Activated naive CD8-positive, alpha-beta T cell treated with anti-CD3 and anti-CD28 coated beads, Interleukin-2, amount 50 U/mL, for 24 hours (primary cell): ENCODE measurements at regions not wholly inside any gene's neighbourhood (a gene's known extent, or its start where the extent isn't known, plus 50 kb on each side); places are given as distances from the start of the nearest gene placed in this dataset.
"Not testable (repeated sequence)": the region's sequence is repeated elsewhere in the genome, so short reads cannot be mapped to it uniquely, and the experiment has no call there.

ENCODE experiments used
- ATAC-seq: fragments of 150-1000 bp; cut with Tn5 transposase; one replicate; pipeline ENCODE4 v1.10.0; 2021
- DNase-seq: peaks from one replicate; pipeline ENCODE4 v3.0.0; 2021
- H3K27ac Mint-ChIP-seq: one replicate; pipeline ENCODE4 v1.8.0; 2021; ENCODE audit warnings: mild to moderate bottlenecking, mixed read lengths
- H3K27me3 Mint-ChIP-seq: one replicate; pipeline ENCODE4 v1.8.0; 2021; ENCODE audit warnings: mixed read lengths
- H3K36me3 Mint-ChIP-seq: one replicate; pipeline ENCODE4 v1.8.0; 2021; ENCODE audit warnings: low read depth, mixed read lengths
- H3K4me1 Mint-ChIP-seq: one replicate; pipeline ENCODE4 v1.8.0; 2021; ENCODE audit warnings: mixed read lengths
- H3K4me3 Mint-ChIP-seq: one replicate; pipeline ENCODE4 v1.8.0; 2021; ENCODE audit warnings: mild to moderate bottlenecking, moderate library complexity, mixed read lengths
- H3K9me3 Mint-ChIP-seq: one replicate; pipeline ENCODE4 v1.8.0; 2021; ENCODE audit warnings: mixed read lengths

GRCh38 chr6:86256615-86257187, 614.0 kb upstream of the SYNCRIP start:
- Mint-ChIP-seq H3K9me3 (peaks cover 2% of the 10 kb centered on the region), H3K36me3 (no peaks in the 10 kb centered on the region), H3K4me3 (no peak overlapping the region), H3K27ac (no peak overlapping the region), H3K27me3 (no peaks in the 10 kb centered on the region), H3K4me1 (no peaks in the 10 kb centered on the region)
- ATAC-seq (no peak), DNase-seq (no peak)

DNA sequence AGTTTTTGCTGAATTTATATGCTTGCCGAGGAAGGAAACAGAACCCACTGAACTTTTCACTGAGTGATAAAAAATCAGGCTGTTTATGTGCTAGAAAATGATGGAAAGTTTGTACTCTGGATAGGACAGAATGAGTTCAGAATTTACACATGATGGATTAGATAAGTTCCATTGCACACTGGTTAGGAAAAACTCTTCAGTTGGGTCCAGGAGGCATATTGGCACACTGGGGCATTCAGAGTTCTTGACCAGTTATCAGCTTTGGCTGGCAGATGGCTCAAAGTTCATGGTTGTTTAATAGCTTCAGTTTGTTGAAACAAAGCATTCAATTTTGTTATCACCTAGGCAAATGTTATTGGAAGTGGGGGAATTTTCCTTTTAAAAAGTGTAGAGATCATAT, 613.3 kb upstream of the SYNCRIP start:
- no peak for DNase-seq
- Mint-ChIP-seq H3K4me1 (no peaks in the 10 kb centered on the region), H3K9me3 (peaks cover 4% of the 10 kb centered on the region), H3K27ac (no peak overlapping the region), H3K4me3 (no peak overlapping the region), H3K27me3 (no peaks in the 10 kb centered on the region), H3K36me3 (no peaks in the 10 kb centered on the region)
- no peak for ATAC-seq

DNA sequence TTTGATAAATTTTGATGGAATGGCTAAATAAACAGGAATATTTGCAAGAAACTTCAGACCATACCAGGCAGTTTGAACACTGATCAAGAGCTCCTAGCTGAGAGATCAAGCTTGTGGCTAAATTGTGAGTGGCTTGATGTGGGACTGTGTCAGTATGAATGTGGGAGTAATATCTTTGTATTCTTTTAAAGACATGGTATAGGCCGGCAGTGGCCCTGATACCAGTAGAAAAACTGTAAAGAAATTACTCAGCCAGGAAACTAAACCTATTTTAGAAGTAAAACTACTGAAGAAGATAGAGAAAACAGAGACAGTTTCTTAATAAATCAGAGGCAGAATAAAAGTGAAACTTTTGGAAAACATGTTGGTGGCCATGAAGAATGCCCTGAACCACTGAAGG, 608.4 kb upstream of the SYNCRIP start:
- Mint-ChIP-seq H3K9me3 (peaks cover 8% of the 10 kb centered on the region), H3K36me3 (no peaks in the 10 kb centered on the region), H3K4me1 (no peaks in the 10 kb centered on the region), H3K27me3 (no peaks in the 10 kb centered on the region), H3K4me3 (no peak overlapping the region), H3K27ac (no peak overlapping the region)
- DNase-seq, result no peak
- no peak for ATAC-seq

DNA sequence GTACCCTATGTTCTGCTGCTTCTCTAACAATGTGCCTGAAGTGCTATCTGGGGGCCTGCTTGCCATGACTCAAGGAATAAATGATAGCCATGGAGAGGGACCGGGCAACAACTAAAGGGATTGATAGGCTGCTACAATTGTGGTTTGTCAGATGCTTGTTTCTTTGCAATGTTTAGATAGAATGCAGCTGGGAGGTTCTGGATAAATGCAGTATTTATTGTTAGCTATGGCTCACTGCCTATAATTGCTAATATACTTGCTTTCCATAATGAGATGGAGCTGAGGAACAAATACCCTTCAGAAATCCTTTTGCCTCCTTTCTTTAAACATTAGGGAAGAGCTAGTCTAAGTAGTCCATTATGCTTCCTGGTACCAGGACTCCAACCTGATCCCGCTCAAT, 575.2 kb upstream of the SYNCRIP start:
- Mint-ChIP-seq H3K4me3 (no peak overlapping the region), H3K27me3 (no peaks in the 10 kb centered on the region), H3K9me3 (no peaks in the 10 kb centered on the region), H3K4me1 (no peaks in the 10 kb centered on the region), H3K27ac (no peak overlapping the region), H3K36me3 (no peaks in the 10 kb centered on the region)
- DNase-seq (no peak), ATAC-seq (no peak)

GRCh38 chr6:86215323-86215722, 572.6 kb upstream of the SYNCRIP start:
- DNase-seq (no peak), ATAC-seq (no peak)
- H3K27me3 Mint-ChIP-seq, result no peaks in the 10 kb centered on the region
- H3K36me3 Mint-ChIP-seq, result no peaks in the 10 kb centered on the region
- no peak overlapping the region for H3K27ac Mint-ChIP-seq
- H3K4me3 Mint-ChIP-seq, result no peak overlapping the region
- H3K9me3 Mint-ChIP-seq, result no peaks in the 10 kb centered on the region
- no peaks in the 10 kb centered on the region for H3K4me1 Mint-ChIP-seq

GRCh38 chr6:86205980-86206379, 563.3 kb upstream of the SYNCRIP start:
- Mint-ChIP-seq H3K4me3 (no peak overlapping the region), H3K9me3 (peaks cover 5% of the 10 kb centered on the region), H3K4me1 (no peaks in the 10 kb centered on the region), H3K27ac (no peak overlapping the region), H3K36me3 (no peaks in the 10 kb centered on the region), H3K27me3 (no peaks in the 10 kb centered on the region)
- no peak for DNase-seq
- ATAC-seq, result no peak

GRCh38 chr6:86203044-86203443, 560.4 kb upstream of the SYNCRIP start:
- Mint-ChIP-seq H3K36me3 (no peaks in the 10 kb centered on the region), H3K4me1 (no peaks in the 10 kb centered on the region), H3K27ac (no peak overlapping the region), H3K27me3 (no peaks in the 10 kb centered on the region), H3K4me3 (no peak overlapping the region), H3K9me3 (peaks cover 9% of the 10 kb centered on the region)
- ATAC-seq (no peak), DNase-seq (no peak)

DNA sequence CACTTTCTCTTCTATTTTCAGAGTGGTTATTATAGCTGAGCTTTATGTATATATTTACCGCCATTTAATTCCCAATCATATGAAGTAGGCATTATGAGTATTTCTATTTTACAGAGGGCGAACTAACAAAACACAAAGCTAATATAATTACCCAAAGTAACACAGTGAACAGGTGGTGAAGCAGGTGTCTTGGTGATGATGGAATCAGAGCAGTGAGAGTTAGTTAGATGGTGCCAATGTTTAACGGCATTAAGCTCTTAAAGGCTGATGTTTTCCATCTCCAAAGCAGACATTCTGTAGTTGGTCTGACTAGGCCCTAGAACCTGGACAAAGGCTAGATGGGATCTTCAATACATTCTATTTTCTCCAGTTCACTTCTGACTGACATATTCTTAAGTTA, 551.1 kb upstream of the SYNCRIP start:
- ATAC-seq (no peak), DNase-seq (no peak)
- H3K27me3 Mint-ChIP-seq, result no peaks in the 10 kb centered on the region
- no peak overlapping the region for H3K27ac Mint-ChIP-seq
- no peaks in the 10 kb centered on the region for H3K9me3 Mint-ChIP-seq
- H3K36me3 Mint-ChIP-seq, result no peaks in the 10 kb centered on the region
- H3K4me1 Mint-ChIP-seq, result no peaks in the 10 kb centered on the region
- H3K4me3 Mint-ChIP-seq, result no peak overlapping the region

- no peak overlapping the region for H3K4me3 Mint-ChIP-seq
- ATAC-seq (no peak), DNase-seq (no peak)
- H3K36me3 Mint-ChIP-seq, result no peaks in the 10 kb centered on the region
- H3K27me3 Mint-ChIP-seq, result no peaks in the 10 kb centered on the region
- no peaks in the 10 kb centered on the region for H3K4me1 Mint-ChIP-seq
- H3K27ac Mint-ChIP-seq, result no peak overlapping the region
- H3K9me3 Mint-ChIP-seq, result no peaks in the 10 kb centered on the region
Measured at GRCh38 chr6:86192123-86192522, 549.4 kb upstream of the SYNCRIP start.

GRCh38 chr6:86175149-86175548, 532.5 kb upstream of the SYNCRIP start:
- H3K4me1 Mint-ChIP-seq, H3K9me3 Mint-ChIP-seq, H3K27me3 Mint-ChIP-seq: not testable (repeated sequence)

DNA sequence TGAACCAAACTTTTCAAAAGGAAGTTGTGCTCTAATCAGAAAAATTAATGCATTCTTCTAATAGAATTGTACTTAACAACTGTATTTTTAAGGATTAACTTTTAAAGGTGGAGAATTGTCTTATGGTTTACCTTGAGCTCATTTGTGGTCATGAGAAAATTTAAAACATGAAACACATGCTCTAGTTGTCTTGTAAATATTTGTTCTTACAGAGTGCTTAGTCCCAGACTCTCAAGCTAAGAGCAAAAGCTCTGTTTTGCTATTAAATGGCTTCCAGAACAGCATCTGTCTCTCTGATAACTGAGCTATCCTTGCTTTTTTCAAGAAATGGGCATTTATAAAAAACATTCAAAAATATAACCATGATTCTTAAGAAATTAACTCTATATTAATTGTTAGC, 512.2 kb upstream of the SYNCRIP start:
- DNase-seq (no peak), ATAC-seq (no peak)
- no peaks in the 10 kb centered on the region for H3K27me3 Mint-ChIP-seq
- no peaks in the 10 kb centered on the region for H3K9me3 Mint-ChIP-seq
- no peak overlapping the region for H3K4me3 Mint-ChIP-seq
- H3K27ac Mint-ChIP-seq, result no peak overlapping the region
- no peaks in the 10 kb centered on the region for H3K4me1 Mint-ChIP-seq
- H3K36me3 Mint-ChIP-seq, result no peaks in the 10 kb centered on the region

More at GRCh38 chr6:86175149-86175548, 532.5 kb upstream of the SYNCRIP start:
- H3K36me3 Mint-ChIP-seq, ATAC-seq, H3K27ac Mint-ChIP-seq, H3K4me3 Mint-ChIP-seq, DNase-seq: not testable (repeated sequence)

DNA sequence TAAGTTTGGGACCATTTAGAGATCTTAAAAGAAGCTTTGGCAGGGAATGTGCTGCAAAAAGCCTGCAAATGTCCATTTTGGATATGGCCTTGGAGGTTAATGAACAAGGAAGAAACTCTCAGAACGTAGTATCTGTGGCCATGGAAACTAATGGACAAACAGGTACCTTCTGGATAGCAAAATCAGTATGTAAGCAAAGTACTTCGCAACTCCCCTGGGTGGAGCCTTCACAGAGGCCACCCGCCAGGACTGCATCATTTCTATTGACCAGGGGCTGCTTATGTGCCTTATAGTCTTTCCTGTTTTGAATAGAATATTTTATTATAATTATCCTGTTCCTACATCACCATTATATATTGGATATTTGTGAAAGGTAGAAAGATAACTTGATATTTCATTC, 510.8 kb upstream of the SYNCRIP start:
- Mint-ChIP-seq H3K36me3 (no peaks in the 10 kb centered on the region), H3K27me3 (no peaks in the 10 kb centered on the region), H3K9me3 (no peaks in the 10 kb centered on the region), H3K4me3 (no peak overlapping the region), H3K27ac (no peak overlapping the region), H3K4me1 (no peaks in the 10 kb centered on the region)
- DNase-seq (no peak), ATAC-seq (no peak)

DNA sequence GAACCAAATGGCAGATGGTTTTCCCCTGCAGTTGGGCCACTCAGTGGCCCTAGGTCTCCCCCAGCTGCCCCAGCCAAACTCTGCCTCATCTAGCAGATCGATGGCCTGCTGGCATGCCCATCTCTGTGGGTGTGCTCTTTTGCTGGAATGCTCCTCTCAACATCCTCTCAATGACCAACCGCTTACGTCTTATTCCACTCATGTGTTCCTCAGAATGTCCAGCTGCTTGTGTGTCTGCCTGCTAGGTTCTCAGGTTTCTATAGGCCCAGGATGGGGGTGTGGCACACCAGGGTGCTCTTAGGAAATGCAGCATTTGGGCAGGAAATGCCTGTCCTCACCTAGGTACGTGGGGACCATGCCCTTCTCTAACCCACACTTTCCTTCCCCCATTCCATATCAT, 509.9 kb upstream of the SYNCRIP start:
- no peak for DNase-seq
- no peaks in the 10 kb centered on the region for H3K27me3 Mint-ChIP-seq
- H3K27ac Mint-ChIP-seq, result no peak overlapping the region
- H3K4me1 Mint-ChIP-seq, result no peaks in the 10 kb centered on the region
- no peak overlapping the region for H3K4me3 Mint-ChIP-seq
- ATAC-seq, result no peak
- no peaks in the 10 kb centered on the region for H3K9me3 Mint-ChIP-seq
- H3K36me3 Mint-ChIP-seq, result no peaks in the 10 kb centered on the region

GRCh38 chr6:86148586-86148985, 505.9 kb upstream of the SYNCRIP start:
- Mint-ChIP-seq H3K9me3 (no peaks in the 10 kb centered on the region), H3K4me1 (no peaks in the 10 kb centered on the region), H3K4me3 (no peak overlapping the region), H3K36me3 (no peaks in the 10 kb centered on the region), H3K27me3 (no peaks in the 10 kb centered on the region), H3K27ac (no peak overlapping the region)
- DNase-seq (no peak), ATAC-seq (no peak)

DNA sequence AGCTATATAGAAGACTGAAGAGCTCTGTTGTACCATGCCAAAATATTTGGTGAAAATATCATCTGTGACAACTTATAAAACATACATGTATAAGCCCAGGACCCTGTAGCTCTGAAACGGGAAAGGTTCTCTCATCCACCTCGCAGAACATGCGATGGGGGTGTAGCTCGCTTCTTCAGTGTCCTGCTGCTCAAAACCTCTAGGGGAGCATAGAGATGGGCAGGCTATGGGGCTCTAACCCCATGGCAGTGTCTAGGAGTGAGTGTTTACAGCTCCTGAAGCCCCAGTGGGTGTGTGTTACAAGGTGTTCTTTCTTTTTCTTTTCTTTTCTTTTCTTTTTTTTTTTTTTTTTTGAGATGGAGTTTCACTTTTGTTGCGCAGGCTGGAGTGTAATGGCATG, 505.2 kb upstream of the SYNCRIP start:
- Mint-ChIP-seq H3K27me3 (no peaks in the 10 kb centered on the region), H3K4me3 (no peak overlapping the region), H3K9me3 (peaks cover 3% of the 10 kb centered on the region), H3K36me3 (no peaks in the 10 kb centered on the region), H3K4me1 (no peaks in the 10 kb centered on the region), H3K27ac (no peak overlapping the region)
- DNase-seq (no peak), ATAC-seq (no peak)

DNA sequence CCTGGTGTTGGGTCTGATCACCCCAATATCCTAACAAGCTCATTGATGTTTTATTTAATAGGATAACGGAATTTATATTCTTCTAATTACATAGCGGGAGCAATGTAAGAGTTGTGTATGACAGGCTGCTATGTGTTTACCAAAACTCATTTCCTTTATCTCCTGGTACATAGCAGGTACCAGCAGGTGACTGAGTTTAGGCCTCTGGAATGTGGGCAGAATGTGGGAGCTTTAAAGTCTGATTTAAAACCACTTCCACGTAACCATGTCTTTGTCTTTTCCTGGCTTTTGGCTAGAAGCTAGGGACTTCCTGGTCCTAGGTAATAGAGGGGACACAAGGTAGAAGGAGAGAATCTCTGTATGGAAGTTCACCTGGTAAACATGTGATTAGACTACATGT, 504.6 kb upstream of the SYNCRIP start:
- H3K27ac Mint-ChIP-seq, result no peak overlapping the region
- peaks cover 3% of the 10 kb centered on the region for H3K9me3 Mint-ChIP-seq
- H3K36me3 Mint-ChIP-seq, result no peaks in the 10 kb centered on the region
- ATAC-seq (no peak), DNase-seq (no peak)
- no peaks in the 10 kb centered on the region for H3K27me3 Mint-ChIP-seq
- no peaks in the 10 kb centered on the region for H3K4me1 Mint-ChIP-seq
- H3K4me3 Mint-ChIP-seq, result no peak overlapping the region
